ENCODE measurements at regions not wholly inside any gene's neighbourhood (a gene's known extent, or its start where the extent isn't known, plus 50 kb on each side); places are given as distances from the start of the nearest gene placed in this dataset.

DNA sequence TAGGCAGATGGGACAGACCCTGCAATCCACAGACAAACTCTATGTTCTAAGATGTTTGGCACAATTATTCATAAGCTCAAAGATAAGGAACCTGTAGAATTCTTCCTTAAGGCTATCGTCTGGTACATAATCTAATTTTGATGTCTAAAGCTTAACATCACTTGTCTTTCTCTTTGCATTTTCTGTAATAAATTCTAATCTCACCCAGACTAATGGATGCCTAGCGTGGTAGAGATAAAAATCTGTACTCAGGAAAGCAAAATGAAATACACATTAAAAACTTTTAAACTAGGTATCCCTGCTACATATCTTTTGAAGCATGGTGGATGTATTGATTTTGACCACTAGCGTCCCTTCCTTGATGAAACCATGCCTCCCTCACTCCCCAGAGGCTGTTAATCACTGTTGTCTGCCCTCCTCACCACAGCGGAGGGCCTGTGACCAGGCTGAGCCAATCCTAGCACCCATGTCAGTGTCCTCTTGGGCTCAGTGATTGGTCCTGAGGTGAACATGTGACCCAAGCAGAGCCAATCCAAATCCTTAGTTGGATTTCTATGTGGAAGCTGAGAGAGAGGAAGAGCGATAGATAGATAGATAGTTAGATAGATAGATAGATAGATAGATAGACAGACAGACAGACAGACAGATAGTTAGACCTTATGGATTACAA lies 82.2 kb upstream of the GRK3 start:
- FAIRE-seq (no peak), DNase-seq (no peak)
- Histone ChIP-seq H3K36me3 (ENCODE audit: control insufficient read depth in 3 of 3, insufficient read depth in 2 of 3, low read depth in 1 of 3, low read length in 3 of 3) (no peaks in the 10 kb centered on the region), H3K4me3 (ENCODE audit: low read depth in 1 of 3, low read length in 3 of 3) (no peak overlapping the region), H3K27ac (ENCODE audit: low read depth in 1 of 3, low read length in 2 of 3) (no peak overlapping the region), H3K4me1 (ENCODE audit: control insufficient read depth in 3 of 3, insufficient read depth in 2 of 3, low read depth in 1 of 3, low read length in 2 of 3) (peaks cover 0 to 14% (median 0%) of the 10 kb centered on the region in 3 donors), H3K9me3 (ENCODE audit: control insufficient read depth in 2 of 2, insufficient read depth in 1 of 2, low read depth in 1 of 2, low read length in 1 of 2) (peaks cover 0 to 4% of the 10 kb centered on the region in 2 donors), H3K27me3 (ENCODE audit: control insufficient read depth in 3 of 3, insufficient read depth in 3 of 3, low read length in 3 of 3) (no peaks in the 10 kb centered on the region)
- WGBS, 3 donors = 77 to 87% (median 86%) methylated on average over 5 of the region's 5 CpGs

DNA sequence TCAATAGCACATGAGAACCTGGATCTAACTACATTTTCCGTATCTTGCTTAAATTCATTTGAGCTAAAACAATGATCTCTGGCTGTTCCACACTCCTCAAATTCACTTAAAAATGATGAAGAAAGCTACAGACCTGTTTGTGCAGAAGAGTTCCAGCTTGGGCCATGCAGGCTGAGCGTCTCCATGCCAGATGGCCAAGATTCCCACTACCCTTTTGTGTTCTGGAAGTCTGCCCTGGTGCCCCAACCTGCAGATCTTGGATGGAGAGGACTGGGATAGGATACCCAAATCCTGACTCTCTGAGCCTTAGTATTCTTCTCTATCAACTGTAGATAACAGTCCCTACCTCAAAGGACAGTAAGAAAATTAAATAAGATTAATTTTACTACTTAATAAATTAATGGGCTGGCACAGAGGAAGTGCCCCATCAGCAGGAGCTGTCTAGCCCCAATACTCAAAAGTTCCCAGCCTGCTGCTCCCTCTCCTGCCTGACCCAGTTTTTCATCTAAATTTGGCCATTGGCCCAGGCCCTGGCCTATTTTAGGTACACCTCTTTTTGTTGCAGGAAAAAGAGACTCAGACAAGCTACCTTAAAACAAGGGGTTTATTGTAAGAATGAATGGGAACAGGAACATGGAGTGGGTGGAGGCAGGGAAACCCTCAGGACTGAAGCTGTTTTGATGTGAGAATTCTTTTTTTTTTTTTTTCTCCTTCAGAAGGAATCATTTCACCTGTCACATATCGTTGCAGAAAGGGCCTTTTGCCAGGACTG lies 81.4 kb upstream of the GRK3 start:
- no peaks in the 10 kb centered on the region for H3K27me3 ChIP-seq (ENCODE audit: control insufficient read depth in 3 of 3, insufficient read depth in 3 of 3, low read length in 3 of 3)
- no peaks in the 10 kb centered on the region for H3K36me3 ChIP-seq (ENCODE audit: control insufficient read depth in 3 of 3, insufficient read depth in 2 of 3, low read depth in 1 of 3, low read length in 3 of 3)
- no peak for DNase-seq
- no peak for FAIRE-seq
- H3K9me3 ChIP-seq (ENCODE audit: control insufficient read depth in 2 of 2, insufficient read depth in 1 of 2, low read depth in 1 of 2, low read length in 1 of 2) = no peaks in the 10 kb centered on the region
- H3K27ac ChIP-seq (ENCODE audit: low read depth in 1 of 3, low read length in 2 of 3) = no peak overlapping the region
- WGBS, 3 donors = 37 to 73% (median 66%) methylated on average over 3 of the region's 3 CpGs
- no peak overlapping the region for H3K4me3 ChIP-seq (ENCODE audit: low read depth in 1 of 3, low read length in 3 of 3)
- H3K4me1 ChIP-seq (ENCODE audit: control insufficient read depth in 3 of 3, insufficient read depth in 2 of 3, low read depth in 1 of 3, low read length in 2 of 3) = peaks cover 0 to 14% (median 0%) of the 10 kb centered on the region in 3 donors

DNA sequence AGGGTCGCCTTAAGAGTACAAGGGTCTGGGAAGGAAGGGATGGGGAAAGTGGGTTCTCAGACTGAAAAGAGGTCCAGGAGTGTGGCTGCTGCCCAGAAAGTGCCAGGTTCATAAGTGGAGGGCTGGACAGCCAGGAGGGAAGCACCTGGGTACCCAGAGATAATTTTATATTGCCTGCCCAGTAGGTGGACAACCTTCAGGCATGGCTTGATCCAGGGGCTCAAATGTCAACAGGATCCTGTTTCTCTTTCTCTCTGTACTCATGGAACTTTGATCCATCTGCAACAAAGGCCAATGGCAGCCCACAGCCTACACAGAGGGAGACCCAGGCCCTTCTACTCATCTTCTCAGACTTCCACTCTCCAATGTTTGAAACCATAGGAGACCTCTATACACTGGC lies 80.5 kb upstream of the GRK3 start:
- H3K27ac ChIP-seq (ENCODE audit: low read depth in 1 of 3, low read length in 2 of 3) = peak overlapping the region in 1 of 3 donors; percentile 28

DNA sequence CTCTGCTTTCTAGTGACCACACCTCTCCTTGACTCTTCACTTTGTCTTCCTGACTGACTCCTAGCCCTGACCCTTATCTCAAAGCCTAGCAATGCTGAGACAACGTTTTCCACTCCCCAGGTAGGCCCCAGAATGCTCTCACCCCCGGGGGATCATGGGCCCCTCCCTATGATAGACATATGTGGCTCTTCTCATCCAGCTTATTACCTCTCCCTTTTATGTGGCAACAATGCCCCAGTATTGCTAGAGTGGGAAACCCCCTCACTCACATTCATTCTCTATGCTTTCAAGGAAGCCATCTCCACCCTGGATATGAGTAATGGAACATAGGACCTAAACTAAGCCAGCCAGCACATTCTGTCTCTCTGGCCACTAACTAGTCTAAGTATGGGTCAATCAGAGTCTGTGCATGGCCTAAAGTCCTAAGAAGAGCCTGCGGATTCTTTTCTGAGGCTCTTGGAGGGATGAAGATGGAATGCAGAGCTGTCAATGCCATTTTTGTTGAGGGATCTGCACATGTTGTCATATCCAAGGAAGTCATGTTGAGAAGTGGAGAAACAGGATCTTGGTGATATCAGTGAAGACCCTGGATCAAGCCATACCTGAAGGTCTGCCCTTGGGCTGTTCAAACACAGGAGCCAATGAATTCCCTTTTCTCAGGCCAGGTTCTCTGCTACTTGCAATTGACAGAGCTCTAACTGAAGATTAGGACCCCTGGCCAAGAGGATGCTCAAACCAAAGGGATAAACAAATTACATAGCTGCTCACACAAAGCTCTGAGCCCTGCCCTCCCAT lies 79.8 kb upstream of the GRK3 start:
- DNase-seq = peak in 1 of 2 donors; percentile 65
- H3K4me1 ChIP-seq (ENCODE audit: control insufficient read depth in 3 of 3, insufficient read depth in 2 of 3, low read depth in 1 of 3, low read length in 2 of 3) = peaks cover 0 to 14% (median 0%) of the 10 kb centered on the region in 3 donors
- H3K27ac ChIP-seq (ENCODE audit: low read depth in 1 of 3, low read length in 2 of 3) = peak overlapping the region in 1 of 3 donors; percentile 28
- 51 to 74% (median 57%) methylated on average over 3 of the region's 3 CpGs for WGBS, 3 donors
- no peak overlapping the region for H3K4me3 ChIP-seq (ENCODE audit: low read depth in 1 of 3, low read length in 3 of 3)
- no peaks in the 10 kb centered on the region for H3K36me3 ChIP-seq (ENCODE audit: control insufficient read depth in 3 of 3, insufficient read depth in 2 of 3, low read depth in 1 of 3, low read length in 3 of 3)
- H3K27me3 ChIP-seq (ENCODE audit: control insufficient read depth in 3 of 3, insufficient read depth in 3 of 3, low read length in 3 of 3) = no peaks in the 10 kb centered on the region
- no peak for FAIRE-seq
- H3K9me3 ChIP-seq (ENCODE audit: control insufficient read depth in 2 of 2, insufficient read depth in 1 of 2, low read depth in 1 of 2, low read length in 1 of 2) = no peaks in the 10 kb centered on the region

More for the DNA sequence above, 80.5 kb upstream of the GRK3 start:
- WGBS, 3 donors = 92 to 95% (median 93%) methylated on average over 1 of the region's 1 CpG
- DNase-seq (no peak), FAIRE-seq (no peak)
- H3K36me3 ChIP-seq (ENCODE audit: control insufficient read depth in 3 of 3, insufficient read depth in 2 of 3, low read depth in 1 of 3, low read length in 3 of 3) = no peaks in the 10 kb centered on the region
- no peak overlapping the region for H3K4me3 ChIP-seq (ENCODE audit: low read depth in 1 of 3, low read length in 3 of 3)
- H3K9me3 ChIP-seq (ENCODE audit: control insufficient read depth in 2 of 2, insufficient read depth in 1 of 2, low read depth in 1 of 2, low read length in 1 of 2) = no peaks in the 10 kb centered on the region
- H3K4me1 ChIP-seq (ENCODE audit: control insufficient read depth in 3 of 3, insufficient read depth in 2 of 3, low read depth in 1 of 3, low read length in 2 of 3) = peaks cover 0 to 14% (median 0%) of the 10 kb centered on the region in 3 donors
- no peaks in the 10 kb centered on the region for H3K27me3 ChIP-seq (ENCODE audit: control insufficient read depth in 3 of 3, insufficient read depth in 3 of 3, low read length in 3 of 3)

DNA sequence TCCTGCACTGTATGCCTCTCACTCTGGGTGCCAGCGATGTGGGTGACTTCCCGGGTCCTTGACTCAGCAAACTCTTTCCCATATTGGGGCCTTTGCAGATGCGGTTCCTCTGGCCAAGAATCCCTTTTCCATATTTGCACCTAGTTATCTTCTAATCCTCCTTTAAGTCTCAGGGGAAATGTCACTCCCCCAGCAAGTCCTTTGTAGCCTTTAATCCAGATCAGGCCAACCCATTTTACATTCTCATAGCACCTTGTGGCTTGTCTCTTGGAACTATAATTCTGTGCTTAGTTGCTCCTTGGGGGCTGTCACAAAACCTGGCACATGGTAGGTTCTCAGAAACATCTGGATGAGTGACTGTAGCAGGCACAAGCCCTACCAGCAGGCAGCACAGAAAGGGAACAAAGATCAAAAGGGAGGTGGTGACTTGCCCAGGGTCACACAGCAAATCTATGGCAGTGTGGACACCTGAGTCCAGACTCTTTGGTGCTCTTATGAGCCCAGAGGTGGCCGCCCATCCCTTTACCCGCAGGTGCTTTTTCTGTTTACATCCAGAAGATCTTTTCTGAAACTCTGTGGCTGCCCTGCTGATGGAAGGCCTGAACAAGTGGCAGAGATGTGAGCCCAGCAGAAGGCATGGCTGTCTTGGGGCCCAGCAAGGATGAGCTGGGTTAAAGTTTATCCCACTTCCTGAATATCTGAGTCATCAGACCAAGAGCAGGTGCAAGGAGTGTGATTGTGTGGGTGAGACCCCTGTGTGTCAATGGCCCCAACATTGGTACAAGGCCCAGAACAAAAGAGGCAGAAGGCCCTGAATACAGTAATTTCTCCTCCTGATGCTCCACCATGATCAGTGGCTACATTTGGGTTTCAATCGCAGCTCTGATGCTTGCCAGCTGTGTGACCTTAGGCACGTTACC lies 78.6 kb upstream of the GRK3 start:
- FAIRE-seq (no peak), DNase-seq (peak in 1 of 2 donors; percentile 55)
- no peaks in the 10 kb centered on the region for H3K9me3 ChIP-seq (ENCODE audit: control insufficient read depth in 2 of 2, insufficient read depth in 1 of 2, low read depth in 1 of 2, low read length in 1 of 2)
- WGBS, 3 donors = 82 to 95% (median 88%) methylated on average over 7 of the region's 7 CpGs
- H3K27ac ChIP-seq (ENCODE audit: low read depth in 1 of 3, low read length in 2 of 3) = no peak overlapping the region
- peaks cover 0 to 14% (median 0%) of the 10 kb centered on the region in 3 donors for H3K4me1 ChIP-seq (ENCODE audit: control insufficient read depth in 3 of 3, insufficient read depth in 2 of 3, low read depth in 1 of 3, low read length in 2 of 3)
- H3K4me3 ChIP-seq (ENCODE audit: low read depth in 1 of 3, low read length in 3 of 3) = no peak overlapping the region
- no peaks in the 10 kb centered on the region for H3K27me3 ChIP-seq (ENCODE audit: control insufficient read depth in 3 of 3, insufficient read depth in 3 of 3, low read length in 3 of 3)
- no peaks in the 10 kb centered on the region for H3K36me3 ChIP-seq (ENCODE audit: control insufficient read depth in 3 of 3, insufficient read depth in 2 of 3, low read depth in 1 of 3, low read length in 3 of 3)

DNA sequence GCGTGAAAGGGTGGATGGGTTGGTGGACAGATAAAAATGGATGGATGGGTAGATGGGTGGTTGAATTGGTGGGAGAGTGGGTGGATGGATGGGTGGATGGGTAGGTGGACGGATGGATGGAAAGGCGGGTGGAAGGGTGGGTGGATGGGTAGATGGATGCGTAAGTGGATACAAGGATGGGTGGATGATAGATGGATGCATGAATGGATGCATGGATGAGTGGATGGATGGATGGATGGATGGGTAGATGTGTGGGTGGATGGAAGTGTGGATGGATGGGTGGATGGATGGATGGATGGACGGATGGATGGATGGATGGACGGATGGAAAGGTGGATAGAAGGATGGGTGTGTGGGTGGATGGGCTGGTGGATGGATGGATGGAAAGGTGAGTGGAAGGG lies 77.0 kb upstream of the GRK3 start:
- no peaks in the 10 kb centered on the region for H3K9me3 ChIP-seq (ENCODE audit: control insufficient read depth in 2 of 2, insufficient read depth in 1 of 2, low read depth in 1 of 2, low read length in 1 of 2)
- DNase-seq (no peak), FAIRE-seq (no peak)
- no peak overlapping the region for H3K27ac ChIP-seq (ENCODE audit: low read depth in 1 of 3, low read length in 2 of 3)
- H3K4me3 ChIP-seq (ENCODE audit: low read depth in 1 of 3, low read length in 3 of 3) = no peak overlapping the region
- WGBS, 3 donors = 87 to 96% (median 89%) methylated on average over 6 of the region's 6 CpGs
- peaks cover 0 to 14% (median 0%) of the 10 kb centered on the region in 3 donors for H3K4me1 ChIP-seq (ENCODE audit: control insufficient read depth in 3 of 3, insufficient read depth in 2 of 3, low read depth in 1 of 3, low read length in 2 of 3)
- no peaks in the 10 kb centered on the region for H3K36me3 ChIP-seq (ENCODE audit: control insufficient read depth in 3 of 3, insufficient read depth in 2 of 3, low read depth in 1 of 3, low read length in 3 of 3)
- H3K27me3 ChIP-seq (ENCODE audit: control insufficient read depth in 3 of 3, insufficient read depth in 3 of 3, low read length in 3 of 3) = peaks cover 0 to 2% (median 0%) of the 10 kb centered on the region in 3 donors

DNA sequence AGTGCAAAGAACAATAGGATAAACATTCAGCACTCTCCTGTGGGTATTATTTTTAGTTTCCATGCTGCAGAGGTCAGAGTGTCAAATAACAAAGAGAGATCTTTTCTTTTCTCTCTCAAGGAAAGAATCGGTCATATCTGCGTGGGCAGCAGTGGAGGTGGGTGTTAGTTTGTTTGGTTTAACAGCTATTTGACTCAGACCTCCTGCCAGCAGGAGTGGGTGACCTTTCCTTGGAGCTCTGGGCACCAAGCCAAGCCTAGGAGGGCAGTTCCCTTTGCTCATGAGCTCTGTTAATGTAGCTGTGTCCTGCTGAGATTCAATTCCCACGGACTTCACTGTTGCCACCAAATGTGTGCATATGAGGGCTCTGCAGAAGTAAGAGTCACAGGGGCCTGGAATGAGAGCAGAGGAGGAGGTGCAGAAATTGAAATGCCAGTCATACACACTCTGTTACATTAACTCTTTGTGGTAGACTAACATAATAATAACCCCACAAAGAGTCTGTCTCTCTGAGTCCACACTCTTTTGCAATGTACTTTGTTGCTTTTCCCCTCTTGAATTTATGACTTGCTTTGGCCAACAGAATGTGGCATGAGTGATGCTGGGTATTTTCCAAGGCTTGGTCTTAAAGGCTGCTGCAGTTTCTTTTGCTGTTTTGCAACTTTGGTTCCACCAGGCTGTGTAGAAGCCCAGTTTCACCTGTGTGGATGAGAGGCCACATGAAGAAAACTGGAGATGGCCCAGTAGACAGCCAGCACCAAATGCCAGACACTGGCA lies 76.0 kb upstream of the GRK3 start:
- DNase-seq = peak; percentile 48 to 58
- Histone ChIP-seq H3K36me3 (ENCODE audit: control insufficient read depth in 3 of 3, insufficient read depth in 2 of 3, low read depth in 1 of 3, low read length in 3 of 3) (no peaks in the 10 kb centered on the region), H3K27ac (ENCODE audit: low read depth in 1 of 3, low read length in 2 of 3) (no peak overlapping the region), H3K9me3 (ENCODE audit: control insufficient read depth in 2 of 2, insufficient read depth in 1 of 2, low read depth in 1 of 2, low read length in 1 of 2) (no peaks in the 10 kb centered on the region), H3K4me3 (ENCODE audit: low read depth in 1 of 3, low read length in 3 of 3) (no peak overlapping the region), H3K27me3 (ENCODE audit: control insufficient read depth in 3 of 3, insufficient read depth in 3 of 3, low read length in 3 of 3) (peaks cover 0 to 3% (median 0%) of the 10 kb centered on the region in 3 donors), H3K4me1 (ENCODE audit: control insufficient read depth in 3 of 3, insufficient read depth in 2 of 3, low read depth in 1 of 3, low read length in 2 of 3) (peaks cover 0 to 14% (median 0%) of the 10 kb centered on the region in 3 donors)
- WGBS, 3 donors = 5 to 20% (median 15%) methylated on average over 3 of the region's 3 CpGs
- no peak for FAIRE-seq
